Raji (cell line): ENCODE measurements at regions not wholly inside any gene's neighbourhood (a gene's known extent, or its start where the extent isn't known, plus 50 kb on each side); places are given as distances from the start of the nearest gene placed in this dataset.
A peak's percentile ranks its signal among the peaks of the same experiment; 100 is the strongest.

Experiments used
- POLR2A ChIP-seq: IDR thresholded peaks from 2 replicates; pipeline ENCODE4 v1.6.1; 2011; ENCODE audit warnings: low read depth, low read length, control low read depth; ENCODE audit not compliant: insufficient read depth

DNA sequence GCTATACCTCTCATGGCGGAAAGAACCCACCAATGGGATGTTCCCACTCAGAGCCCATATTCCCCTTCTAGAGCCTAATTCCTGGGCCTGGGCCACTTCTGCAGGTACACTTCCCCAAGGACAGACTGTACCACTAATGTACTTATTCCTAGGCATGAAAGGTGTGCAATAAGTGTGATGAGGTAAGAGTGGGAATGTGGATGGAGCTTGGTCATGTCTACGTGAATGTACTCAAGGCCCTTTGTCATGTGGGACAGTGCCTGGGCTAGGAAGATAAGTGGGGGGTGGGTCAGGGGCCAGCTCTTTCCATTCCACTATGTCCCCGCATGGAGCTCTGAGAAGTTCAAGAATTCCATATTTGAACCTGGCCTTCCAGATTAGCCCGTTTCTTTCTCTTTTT, 63.4 kb upstream of the FUT8 start:
- no peak for TF ChIP-seq POLR2A

DNA sequence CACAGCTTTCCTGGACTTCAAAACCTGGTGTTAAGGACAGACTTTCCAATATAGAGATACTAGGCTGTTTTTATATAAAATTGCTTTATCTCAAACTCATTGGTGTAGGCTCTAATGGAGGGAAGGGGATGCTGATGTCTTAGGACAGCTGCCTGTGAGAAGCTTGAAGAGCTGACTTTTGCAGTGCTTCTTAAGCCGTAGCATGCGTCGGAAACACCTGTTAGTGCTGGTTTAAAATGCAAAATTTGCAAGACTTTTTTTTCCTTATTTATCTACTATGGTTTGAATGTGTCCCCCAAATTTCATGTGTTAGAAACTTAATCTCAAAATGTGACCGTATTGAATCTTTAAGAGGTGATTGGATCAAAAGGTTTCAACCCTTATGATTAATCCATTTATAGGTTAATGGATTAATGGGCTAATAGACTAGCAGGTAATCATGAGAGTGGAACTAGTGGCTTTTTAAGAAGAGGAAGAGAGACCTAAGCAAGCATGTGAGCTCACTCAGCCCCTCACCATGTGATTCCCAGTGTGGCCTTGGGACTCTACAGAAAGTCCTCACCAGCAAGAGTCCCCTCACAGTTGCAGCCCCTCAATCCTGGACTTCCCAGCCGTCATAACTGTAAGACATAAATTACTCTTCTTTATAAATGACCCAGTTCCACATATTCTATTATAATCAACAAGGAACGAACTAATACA, 60.9 kb upstream of the FUT8 start:
- no peak for TF ChIP-seq POLR2A

DNA sequence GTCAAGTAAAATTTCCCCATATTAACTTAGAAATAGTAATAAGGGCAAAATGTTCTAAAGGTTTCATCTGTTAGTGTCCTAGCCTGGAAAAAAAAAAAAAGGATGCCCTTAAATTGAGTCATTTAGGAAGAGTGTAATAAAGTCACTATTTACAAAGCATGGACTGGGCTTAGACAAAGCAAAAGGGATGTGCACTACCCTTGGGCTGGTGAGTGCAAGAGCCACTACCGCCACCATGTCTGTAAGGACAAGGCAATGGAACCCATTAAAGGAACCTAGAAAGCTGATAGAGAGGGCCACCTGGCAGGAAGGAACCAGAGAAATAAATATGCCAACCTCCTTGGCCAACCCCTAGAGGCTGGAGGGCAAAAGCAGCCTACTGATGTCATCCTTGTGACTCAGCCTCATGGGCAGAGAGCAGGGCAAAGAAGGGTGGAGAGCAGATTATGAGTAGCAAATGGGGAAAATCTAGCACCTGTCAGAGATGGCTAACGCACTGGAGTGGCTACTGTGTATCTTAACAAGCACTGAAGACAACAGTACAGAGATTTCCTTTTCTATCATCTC, 59.5 kb upstream of the FUT8 start:
- TF ChIP-seq POLR2A: peak; percentile 25; the same call in 1 of the 2 replicates

GRCh38 chr14:65354131-65354530, 58.4 kb upstream of the FUT8 start:
- TF ChIP-seq POLR2A: no peak

DNA sequence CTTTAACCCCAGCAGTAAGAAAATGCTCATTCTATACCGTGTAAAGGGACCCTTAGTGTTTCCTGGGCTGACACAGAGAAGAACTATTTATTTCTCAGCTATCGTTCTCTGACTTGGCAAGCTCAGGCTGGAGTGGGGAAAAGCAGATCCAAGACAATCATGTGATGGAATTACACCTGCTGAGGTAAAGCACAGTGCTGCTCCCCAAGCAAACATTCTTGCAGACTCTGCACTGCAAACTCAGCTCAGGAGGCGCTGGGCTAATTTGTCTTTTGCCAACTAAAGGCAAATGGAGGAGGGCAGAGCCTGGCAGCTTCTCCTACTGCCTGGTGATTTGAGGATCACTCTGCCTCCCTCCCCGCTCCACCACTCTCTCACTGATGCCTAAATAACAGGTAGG, 57.8 kb upstream of the FUT8 start:
- TF ChIP-seq POLR2A: no peak

DNA sequence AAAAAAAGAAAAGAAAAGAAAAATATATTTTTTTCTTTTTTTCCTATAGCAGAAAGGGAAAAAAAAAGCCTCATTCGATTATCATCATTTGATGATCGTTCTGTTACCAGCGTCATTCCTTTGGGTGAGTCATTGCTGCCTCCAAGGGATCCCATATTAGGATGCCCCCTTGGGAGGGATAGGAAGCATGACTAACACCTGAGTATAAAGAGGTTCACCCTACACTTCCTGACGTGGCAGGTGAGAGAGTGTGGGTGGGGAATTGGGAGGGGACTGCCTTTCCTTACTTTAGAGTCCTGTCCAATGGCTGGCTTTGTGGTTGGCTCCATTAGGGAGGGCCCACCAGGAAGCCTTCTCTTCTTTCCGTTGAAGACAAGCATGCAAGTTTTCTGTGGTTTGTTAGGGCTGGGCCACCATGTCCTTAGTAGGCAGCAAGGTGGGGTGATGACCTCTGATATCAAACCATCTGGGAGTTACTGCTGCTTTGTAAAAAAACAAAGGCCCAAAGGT, 56.1 kb upstream of the FUT8 start:
- no peak for TF ChIP-seq POLR2A

DNA sequence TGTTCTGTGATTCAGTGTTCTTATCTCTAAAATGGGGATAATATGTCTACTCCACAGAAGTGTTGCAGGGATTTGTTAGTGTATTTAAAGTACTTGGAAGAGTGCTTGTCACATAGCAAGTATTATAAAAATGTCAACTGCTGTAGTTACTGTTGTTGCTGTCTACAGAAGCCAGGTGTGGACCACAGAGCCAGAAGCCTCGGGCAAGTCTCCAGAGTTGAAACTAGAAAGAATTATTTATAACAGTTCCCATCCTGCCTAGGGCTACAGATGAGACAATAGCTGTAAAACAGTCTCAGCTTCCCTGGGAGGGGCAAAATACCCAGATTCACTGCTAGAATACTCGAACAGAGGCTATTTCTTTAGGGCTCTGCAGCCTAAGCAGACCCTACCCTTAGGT, 55.4 kb upstream of the FUT8 start:
- TF ChIP-seq POLR2A: no peak

GRCh38 chr14:65357689-65358088, 54.8 kb upstream of the FUT8 start:
- TF ChIP-seq POLR2A: no peak

DNA sequence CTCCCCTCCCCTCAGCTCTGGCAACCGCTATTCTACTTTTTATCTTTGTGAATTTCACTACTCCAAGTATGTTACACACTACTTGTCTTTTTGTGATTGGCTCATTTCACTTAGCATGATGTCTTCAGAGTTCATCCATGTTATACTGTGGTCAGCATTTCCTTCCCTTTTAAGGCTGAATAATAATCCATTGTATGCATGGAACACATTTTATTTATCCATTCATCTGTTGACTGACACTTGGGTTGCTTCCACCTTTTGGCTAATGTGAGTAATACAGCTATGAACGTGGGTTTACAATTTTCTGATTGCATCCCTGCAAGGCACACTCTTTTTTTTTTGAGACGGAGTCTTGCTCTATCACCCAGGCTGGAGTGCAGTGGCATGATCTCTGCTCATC, 53.0 kb upstream of the FUT8 start:
- TF ChIP-seq POLR2A: no peak

- TF ChIP-seq POLR2A: no peak
Measured at GRCh38 chr14:65360144-65360784, 52.3 kb upstream of the FUT8 start.

DNA sequence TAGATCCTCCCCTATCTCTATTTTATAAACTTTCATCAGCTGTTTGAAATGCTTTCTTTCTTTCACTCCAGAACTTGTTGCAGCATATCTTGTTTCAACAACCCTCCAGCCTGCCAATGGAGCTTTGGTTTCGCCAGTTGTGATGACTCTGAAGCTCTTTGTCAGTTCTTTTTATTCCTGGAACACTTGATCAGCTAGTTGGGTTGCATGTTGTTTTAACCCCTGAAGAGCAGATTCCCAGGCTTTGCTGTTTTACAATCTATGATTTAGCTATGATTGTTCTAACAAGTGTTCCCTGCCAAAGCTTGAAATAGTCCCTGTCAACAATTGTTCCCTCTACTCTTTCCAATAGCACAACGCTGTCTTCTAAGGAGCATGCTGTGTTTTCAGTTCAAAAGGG, 50.6 kb upstream of the FUT8 start:
- no peak for TF ChIP-seq POLR2A
